ENCODE measurements at regions not wholly inside any gene's neighbourhood (a gene's known extent, or its start where the extent isn't known, plus 50 kb on each side); places are given as distances from the start of the nearest gene placed in this dataset.

DNA sequence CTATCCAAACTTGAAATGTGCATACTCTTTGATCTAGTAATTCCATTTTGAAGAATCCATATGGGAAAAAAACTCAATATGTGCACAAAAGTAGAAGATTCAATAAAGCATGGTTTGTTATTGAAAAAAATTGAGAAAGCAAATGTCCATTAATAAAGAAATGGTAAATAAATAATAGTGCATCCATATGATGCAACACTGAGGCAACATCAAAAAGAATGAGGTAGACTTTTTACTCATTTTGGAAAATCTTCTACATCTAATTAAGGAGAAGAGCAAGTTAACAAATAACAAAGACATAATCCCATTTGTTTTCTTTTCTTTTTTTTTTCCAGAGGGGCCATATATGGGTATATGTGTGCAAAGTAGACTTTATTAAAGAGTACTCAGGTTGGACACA lies 52.5 kb upstream of the FST start:
- TF ChIP-seq CTCF (IDR thresholded peaks at IDR 0.05): no peak
- no peak for TF ChIP-seq POLR2A (IDR thresholded peaks at IDR 0.05)

Measured in Peyer's patch (tissue), 4 donors.